Smooth muscle cell (in vitro differentiated cells): ENCODE measurements at regions not wholly inside any gene's neighbourhood (a gene's known extent, or its start where the extent isn't known, plus 50 kb on each side); places are given as distances from the start of the nearest gene placed in this dataset.
A peak's percentile ranks its signal among the peaks of the same experiment; 100 is the strongest.

ENCODE experiments used
- DNase-seq: peaks from one replicate; lab custom pipeline; 2025; ENCODE audit not compliant: unreplicated experiment; lab: John Stamatoyannopoulos, UW
- H2AFZ ChIP-seq: fragments of 200-600 bp; sonication (generic); 2 replicates; pipeline ENCODE4 v1.6.0; 2016; ENCODE audit warnings: antibody characterized with exemption, low read depth, mild to moderate bottlenecking
- H3F3A ChIP-seq: fragments of 200-600 bp; sonication (generic); 2 replicates; pipeline ENCODE4 v1.6.0; 2017; ENCODE audit warnings: antibody characterized with exemption, low read depth
- H3K27ac ChIP-seq: fragments of 200-600 bp; sonication (generic); 2 replicates; pipeline ENCODE4 v1.5.1; 2016; ENCODE audit warnings: low read depth, mild to moderate bottlenecking
- H3K27me3 ChIP-seq: fragments of 200-600 bp; sonication (generic); 2 replicates; pipeline ENCODE4 v1.6.1; 2016; ENCODE audit warnings: low read depth, mild to moderate bottlenecking
- H3K36me3 ChIP-seq: fragments of 200-600 bp; sonication (generic); 2 replicates; pipeline ENCODE4 v1.5.1; 2016; ENCODE audit warnings: low read depth
- H3K4me1 ChIP-seq: fragments of 200-600 bp; sonication (generic); 2 replicates; pipeline ENCODE4 v1.5.1; 2016; ENCODE audit warnings: low read depth
- H3K4me2 ChIP-seq: fragments of 200-600 bp; sonication (generic); 2 replicates; pipeline ENCODE4 v1.6.0; 2016; ENCODE audit warnings: mild to moderate bottlenecking
- H3K4me3 ChIP-seq: fragments of 200-600 bp; sonication (generic); 2 replicates; pipeline ENCODE4 v1.5.1; 2016; ENCODE audit warnings: mild to moderate bottlenecking
- H3K79me2 ChIP-seq: fragments of 200-600 bp; sonication (generic); 2 replicates; pipeline ENCODE4 v1.6.0; 2016; ENCODE audit warnings: low read depth, mild to moderate bottlenecking
- H3K9ac ChIP-seq: fragments of 200-600 bp; sonication (generic); 2 replicates; pipeline ENCODE4 v1.6.0; 2016; ENCODE audit warnings: low read depth
- H3K9me3 ChIP-seq: fragments of 200-600 bp; sonication (generic); replicated peaks from 2 replicates; pipeline ENCODE4 v1.5.1; 2016; ENCODE audit warnings: low read depth
- H4K20me1 ChIP-seq: fragments of 200-600 bp; sonication (generic); 2 replicates; pipeline ENCODE4 v1.6.0; 2016; ENCODE audit warnings: low read depth
- WGBS: methylation state at CpG from one replicate; pipeline ENCODE4 v1.1.7; 2016; ENCODE audit warnings: low lambda C conversion rate; 5-methylcytosine and 5-hydroxymethylcytosine counted together
- TF ChIP-seq, protein P1 (sequence below): fragments of 200-600 bp; sonication (generic); IDR thresholded peaks from 2 replicates; pipeline ENCODE4 v1.5.1; 2017; ENCODE audit warnings: borderline replicate concordance, mild to moderate bottlenecking, antibody characterized with exemption; ENCODE audit not compliant: insufficient read depth, poor library complexity, severe bottlenecking

DNA sequence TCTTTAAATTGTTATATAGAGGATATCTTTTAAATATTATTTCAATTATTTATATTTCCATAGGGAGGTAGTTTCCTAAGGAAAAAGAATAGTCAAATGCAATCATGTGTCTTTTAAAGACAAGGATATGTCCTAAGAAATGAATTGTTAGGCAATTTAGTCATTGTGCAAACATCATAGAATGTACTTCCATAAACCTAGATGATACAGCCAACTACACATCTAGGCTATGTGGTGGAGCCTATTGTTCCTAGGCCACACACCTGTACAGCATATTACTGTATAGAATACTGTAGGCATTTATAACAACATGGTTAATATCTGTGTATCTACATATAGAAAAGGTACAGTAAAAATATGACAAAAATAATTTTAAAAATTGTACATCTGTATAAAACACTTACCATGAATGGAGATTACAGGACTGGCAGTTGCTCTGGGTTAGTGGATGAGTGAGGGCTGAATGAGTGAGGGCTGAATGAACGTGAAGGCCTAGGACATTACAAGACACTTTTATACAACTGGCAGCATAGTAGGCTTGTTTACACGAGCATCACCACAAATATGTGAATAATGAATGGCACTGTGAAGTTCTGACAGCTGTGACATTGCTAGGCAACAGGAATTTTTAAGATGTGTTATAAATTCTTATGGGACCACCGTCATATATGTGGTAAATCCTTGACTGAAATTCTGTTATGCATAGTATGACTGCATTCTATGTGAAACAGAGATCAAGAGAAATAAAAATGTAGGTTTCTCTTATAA lies 1879.0 kb upstream of the RAG2 start:
- Histone ChIP-seq H3K9me3 (no peaks in the 10 kb centered on the region), H3K27me3 (no peaks in the 10 kb centered on the region), H3F3A (no peaks in the 10 kb centered on the region), H4K20me1 (no peaks in the 10 kb centered on the region), H3K36me3 (no peaks in the 10 kb centered on the region), H3K4me2 (no peak overlapping the region), H3K79me2 (no peaks in the 10 kb centered on the region), H2AFZ (no peak overlapping the region), H3K4me3 (no peak overlapping the region), H3K9ac (no peak overlapping the region), H3K27ac (no peak overlapping the region), H3K4me1 (no peaks in the 10 kb centered on the region)
- TF ChIP-seq, protein P1, sequence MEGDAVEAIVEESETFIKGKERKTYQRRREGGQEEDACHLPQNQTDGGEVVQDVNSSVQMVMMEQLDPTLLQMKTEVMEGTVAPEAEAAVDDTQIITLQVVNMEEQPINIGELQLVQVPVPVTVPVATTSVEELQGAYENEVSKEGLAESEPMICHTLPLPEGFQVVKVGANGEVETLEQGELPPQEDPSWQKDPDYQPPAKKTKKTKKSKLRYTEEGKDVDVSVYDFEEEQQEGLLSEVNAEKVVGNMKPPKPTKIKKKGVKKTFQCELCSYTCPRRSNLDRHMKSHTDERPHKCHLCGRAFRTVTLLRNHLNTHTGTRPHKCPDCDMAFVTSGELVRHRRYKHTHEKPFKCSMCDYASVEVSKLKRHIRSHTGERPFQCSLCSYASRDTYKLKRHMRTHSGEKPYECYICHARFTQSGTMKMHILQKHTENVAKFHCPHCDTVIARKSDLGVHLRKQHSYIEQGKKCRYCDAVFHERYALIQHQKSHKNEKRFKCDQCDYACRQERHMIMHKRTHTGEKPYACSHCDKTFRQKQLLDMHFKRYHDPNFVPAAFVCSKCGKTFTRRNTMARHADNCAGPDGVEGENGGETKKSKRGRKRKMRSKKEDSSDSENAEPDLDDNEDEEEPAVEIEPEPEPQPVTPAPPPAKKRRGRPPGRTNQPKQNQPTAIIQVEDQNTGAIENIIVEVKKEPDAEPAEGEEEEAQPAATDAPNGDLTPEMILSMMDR = no peak
- no peak for DNase-seq
- WGBS = 34% methylated on average over 3 of the region's 3 CpGs

DNA sequence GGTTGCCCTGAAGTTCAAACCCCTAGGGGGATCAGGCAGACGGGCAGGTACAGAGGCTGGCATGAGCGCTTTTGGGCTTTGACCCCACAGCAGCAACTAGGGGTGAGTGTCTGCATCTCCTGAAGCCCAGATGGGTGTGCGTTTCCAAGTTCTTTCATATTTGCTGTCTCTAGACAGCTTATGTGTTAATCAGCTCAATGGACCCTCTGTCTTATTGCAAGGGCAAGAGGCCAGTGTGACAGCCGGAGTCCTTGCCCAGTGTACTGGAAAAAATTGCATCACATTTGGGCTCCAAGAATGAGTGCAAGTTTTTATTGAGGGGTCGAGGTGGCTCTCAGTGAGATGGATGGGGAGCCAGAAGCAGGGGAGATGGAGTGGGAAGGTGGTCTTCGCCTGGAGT lies 1863.7 kb upstream of the RAG2 start:
- Histone ChIP-seq H4K20me1 (no peaks in the 10 kb centered on the region), H3K4me2 (no peak overlapping the region), H3K27me3 (no peaks in the 10 kb centered on the region), H3K9me3 (no peaks in the 10 kb centered on the region), H3K4me1 (no peaks in the 10 kb centered on the region), H3F3A (no peaks in the 10 kb centered on the region), H3K9ac (no peak overlapping the region), H2AFZ (no peak overlapping the region), H3K4me3 (no peak overlapping the region), H3K79me2 (no peaks in the 10 kb centered on the region), H3K36me3 (no peaks in the 10 kb centered on the region), H3K27ac (no peak overlapping the region)
- TF ChIP-seq, protein P1 = no peak
- DNase-seq = no peak
- 96% methylated on average over 6 of the region's 6 CpGs for WGBS

DNA sequence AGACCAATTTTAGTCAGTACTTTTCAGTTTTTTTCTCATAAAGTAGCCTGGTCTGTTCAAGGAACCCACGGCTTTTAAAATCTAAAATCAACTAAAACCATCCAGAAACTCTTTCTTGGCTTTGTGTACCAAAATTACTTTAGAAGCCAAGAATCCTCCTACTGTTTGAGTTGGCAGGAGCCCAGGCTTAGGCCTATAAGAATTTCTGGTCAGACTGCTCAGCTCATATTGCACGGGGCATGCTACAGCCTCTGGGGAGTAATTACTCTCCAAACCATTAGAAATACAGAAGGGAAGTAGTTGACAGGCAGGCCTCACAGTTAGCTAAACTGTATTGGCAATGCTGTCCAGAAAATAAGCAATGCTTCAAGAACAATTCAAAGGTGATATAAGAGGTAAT lies 1862.9 kb upstream of the RAG2 start:
- H3K4me3 ChIP-seq = no peak overlapping the region
- no peak overlapping the region for H3K9ac ChIP-seq
- no peaks in the 10 kb centered on the region for H3F3A ChIP-seq
- H3K4me2 ChIP-seq = no peak overlapping the region
- H3K4me1 ChIP-seq = no peaks in the 10 kb centered on the region
- no peaks in the 10 kb centered on the region for H3K79me2 ChIP-seq
- H3K9me3 ChIP-seq = no peaks in the 10 kb centered on the region
- H3K27ac ChIP-seq = peak overlapping the region; percentile 64
- TF ChIP-seq, protein P1 = no peak
- H2AFZ ChIP-seq = no peak overlapping the region
- H3K36me3 ChIP-seq = no peaks in the 10 kb centered on the region
- no peaks in the 10 kb centered on the region for H3K27me3 ChIP-seq
- 12% methylated on average over 2 of the region's 2 CpGs for WGBS
- no peaks in the 10 kb centered on the region for H4K20me1 ChIP-seq
- no peak for DNase-seq

DNA sequence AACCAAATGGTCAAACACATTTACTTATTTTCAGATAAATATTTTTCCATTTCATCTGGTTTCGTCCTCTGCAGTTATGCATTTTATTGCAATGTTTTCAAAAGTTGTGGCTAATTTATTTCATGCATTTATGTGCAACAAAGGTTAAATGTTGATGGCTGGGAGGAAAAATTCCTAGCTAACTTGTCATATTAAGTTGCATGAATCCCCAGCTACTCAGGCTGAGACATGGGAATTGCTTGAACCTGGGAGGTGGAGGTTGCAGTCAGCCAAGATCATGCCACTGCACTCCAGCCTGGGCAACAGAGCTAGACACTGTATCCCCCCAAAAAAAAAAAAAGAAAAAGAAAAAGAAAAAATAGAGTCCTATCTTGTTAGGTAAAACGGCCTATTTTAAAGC lies 1862.4 kb upstream of the RAG2 start:
- no peaks in the 10 kb centered on the region for H4K20me1 ChIP-seq
- no peaks in the 10 kb centered on the region for H3K27me3 ChIP-seq
- peak overlapping the region; percentile 64 for H3K27ac ChIP-seq
- H3K4me3 ChIP-seq = no peak overlapping the region
- no peak overlapping the region for H2AFZ ChIP-seq
- H3K9ac ChIP-seq = no peak overlapping the region
- WGBS = 82% methylated on average over 2 of the region's 2 CpGs
- H3K79me2 ChIP-seq = no peaks in the 10 kb centered on the region
- H3K36me3 ChIP-seq = no peaks in the 10 kb centered on the region
- TF ChIP-seq, protein P1 = no peak
- DNase-seq = no peak
- no peaks in the 10 kb centered on the region for H3K4me1 ChIP-seq
- H3K4me2 ChIP-seq = peak overlapping the region; percentile 18
- no peaks in the 10 kb centered on the region for H3F3A ChIP-seq
- no peaks in the 10 kb centered on the region for H3K9me3 ChIP-seq
